RWPE2 (cell line): ENCODE measurements at regions not wholly inside any gene's neighbourhood (a gene's known extent, or its start where the extent isn't known, plus 50 kb on each side); places are given as distances from the start of the nearest gene placed in this dataset.

Experiments used
- ATAC-seq: fragments of 200-7000 bp; cut with Tn5 transposase; 3 replicates; pipeline ENCODE4 v1.9.1; 2021; ENCODE audit warnings: low read depth
- DNase-seq: peaks from one replicate; pipeline ENCODE4 v3.0.0-alpha.2; 2020; ENCODE audit warnings: low spot score
- H3K27ac ChIP-seq: fragments of 450-650 bp; 2 replicates; pipeline ENCODE4 v1.5.1; 2017; ENCODE audit warnings: mild to moderate bottlenecking; ENCODE audit not compliant: poor library complexity, severe bottlenecking
- H3K27me3 ChIP-seq: fragments of 250-450 bp; sonication (Bioruptor Pico); 2 replicates; pipeline ENCODE4 v1.5.1; 2021; ENCODE audit warnings: mild to moderate bottlenecking, moderate library complexity; ENCODE audit not compliant: insufficient read depth, poor library complexity, severe bottlenecking
- H3K36me3 ChIP-seq: fragments of 250-450 bp; sonication (Bioruptor Pico); 2 replicates; pipeline ENCODE4 v1.5.1; 2020; ENCODE audit warnings: low read depth, mild to moderate bottlenecking, moderate library complexity
- H3K4me1 ChIP-seq: fragments of 250-450 bp; sonication (Bioruptor Pico); 2 replicates; pipeline ENCODE4 v1.5.1; 2021; ENCODE audit warnings: mild to moderate bottlenecking, moderate library complexity; ENCODE audit not compliant: insufficient read depth, poor library complexity, severe bottlenecking
- H3K4me3 ChIP-seq: fragments of 250-450 bp; sonication (Bioruptor Pico); 2 replicates; pipeline ENCODE4 v1.5.1; 2021; ENCODE audit warnings: mild to moderate bottlenecking, moderate library complexity; ENCODE audit not compliant: severe bottlenecking
- H3K9me3 ChIP-seq: fragments of 250-450 bp; sonication (Bioruptor Pico); 2 replicates; pipeline ENCODE4 v1.5.1; 2021; ENCODE audit warnings: mild to moderate bottlenecking, moderate library complexity; ENCODE audit not compliant: severe bottlenecking
- CTCF ChIP-seq: fragments of 450-650 bp; IDR thresholded peaks from one replicate; pipeline ENCODE4 v1.5.1; 2017; ENCODE audit warnings: mild to moderate bottlenecking, moderate library complexity; ENCODE audit not compliant: poor library complexity, severe bottlenecking

DNA sequence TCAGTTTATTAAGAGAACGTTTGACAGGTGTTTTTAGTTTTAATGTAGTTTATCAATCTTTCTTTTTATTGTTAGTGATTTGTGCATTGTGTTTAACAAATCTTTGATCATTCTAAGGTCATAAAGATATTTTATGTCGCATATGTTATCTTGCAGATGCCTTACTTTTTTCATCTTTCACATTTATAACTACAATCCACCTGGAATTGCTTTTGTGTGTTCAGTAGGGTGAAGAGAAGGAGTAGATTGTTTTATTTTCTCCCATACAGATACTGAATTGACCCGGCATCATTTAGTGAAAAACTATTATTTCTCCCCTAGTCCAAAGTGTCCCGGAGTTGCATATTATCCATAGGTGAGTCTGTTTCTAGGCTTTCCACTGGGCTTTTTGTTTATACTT is 179.4 kb upstream of the RGMB start:
- Histone ChIP-seq H3K27me3 (no peaks in the 10 kb centered on the region), H3K27ac (no peak overlapping the region), H3K4me1 (no peaks in the 10 kb centered on the region), H3K9me3 (no peaks in the 10 kb centered on the region), H3K36me3 (no peaks in the 10 kb centered on the region), H3K4me3 (no peak overlapping the region)
- no peak for DNase-seq
- no peak for ATAC-seq
- TF ChIP-seq CTCF: no peak

DNA sequence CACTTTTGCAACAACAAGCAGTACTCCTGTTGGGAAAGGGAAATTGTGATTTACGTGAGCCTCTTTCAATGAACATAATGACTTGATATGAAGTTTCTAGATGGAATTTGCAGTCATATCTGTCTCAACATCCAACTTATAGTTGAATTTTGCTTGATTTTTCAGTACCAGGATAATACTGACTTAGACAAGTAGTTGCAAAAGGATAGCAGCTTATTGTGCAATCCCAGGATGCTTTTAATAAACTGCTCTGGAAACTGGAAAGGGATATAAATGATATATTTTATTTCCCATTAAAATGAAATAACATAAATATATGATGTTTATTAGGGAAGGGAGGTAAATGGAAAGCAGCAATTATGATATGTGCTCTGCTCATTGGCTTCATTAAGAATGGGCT is 174.4 kb upstream of the RGMB start:
- H3K36me3 ChIP-seq: no peaks in the 10 kb centered on the region
- ATAC-seq (no peak), DNase-seq (no peak)
- H3K27ac ChIP-seq: no peak overlapping the region
- no peaks in the 10 kb centered on the region for H3K9me3 ChIP-seq
- no peaks in the 10 kb centered on the region for H3K4me1 ChIP-seq
- H3K27me3 ChIP-seq: no peaks in the 10 kb centered on the region
- no peak overlapping the region for H3K4me3 ChIP-seq
- no peak for TF ChIP-seq CTCF

DNA sequence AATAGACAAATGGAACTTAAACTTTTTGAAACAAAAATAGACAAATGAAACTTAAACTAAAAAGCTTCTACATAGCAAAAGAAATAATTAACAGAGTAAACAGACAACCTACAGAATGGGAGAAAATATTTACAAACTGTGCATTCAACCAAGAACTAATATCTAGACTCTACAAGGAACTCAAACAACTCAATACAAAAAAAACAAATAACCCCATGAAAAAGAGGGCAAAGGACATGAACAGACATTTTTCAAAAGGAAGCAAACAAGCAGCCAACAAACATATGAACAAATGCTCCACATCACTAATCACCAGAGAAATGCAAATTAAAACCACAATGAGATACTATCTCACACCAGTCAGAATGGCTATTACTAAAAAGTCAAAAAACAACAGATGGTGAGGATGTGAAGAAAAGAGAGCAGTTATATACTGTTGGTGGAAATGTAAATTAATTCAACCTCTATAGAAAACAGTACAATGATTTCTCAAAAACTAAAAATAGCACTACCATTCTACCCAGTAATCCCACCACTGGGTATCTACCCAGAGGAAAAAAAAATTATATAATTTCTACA is 170.8 kb upstream of the RGMB start:
- DNase-seq: no peak

DNA sequence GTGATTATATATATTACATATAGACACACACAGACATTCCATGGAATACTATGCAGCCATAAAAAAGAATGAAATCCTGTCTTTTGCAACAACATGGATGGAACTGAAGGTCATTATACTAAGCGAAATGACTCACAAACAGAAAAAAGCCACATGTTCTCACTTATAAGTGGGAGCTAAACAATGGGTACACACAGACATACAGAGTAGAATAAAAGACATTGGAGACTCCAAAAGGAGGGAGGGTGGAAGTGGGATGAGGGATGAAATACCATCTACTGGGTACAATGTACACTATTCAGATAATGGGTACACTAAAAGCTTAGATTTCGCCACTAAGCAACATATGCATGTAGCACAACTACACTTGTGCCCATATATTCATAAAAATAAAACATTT is 170.0 kb upstream of the RGMB start:
- Histone ChIP-seq H3K27ac (no peak overlapping the region), H3K9me3 (no peaks in the 10 kb centered on the region), H3K4me3 (no peak overlapping the region), H3K27me3 (no peaks in the 10 kb centered on the region), H3K36me3 (no peaks in the 10 kb centered on the region), H3K4me1 (no peaks in the 10 kb centered on the region)
- DNase-seq (no peak), ATAC-seq (no peak)
- TF ChIP-seq CTCF: no peak

More for the DNA sequence above, 170.8 kb upstream of the RGMB start:
- Histone ChIP-seq H3K9me3 (no peaks in the 10 kb centered on the region), H3K27me3 (no peaks in the 10 kb centered on the region), H3K36me3 (no peaks in the 10 kb centered on the region), H3K4me1 (no peaks in the 10 kb centered on the region), H3K4me3 (no peak overlapping the region), H3K27ac (no peak overlapping the region)
- ATAC-seq: no peak
- TF ChIP-seq CTCF: no peak

GRCh38 chr5:98604301-98604700 is 169.2 kb upstream of the RGMB start:
- H3K27ac ChIP-seq: no peak overlapping the region
- no peak for TF ChIP-seq CTCF

More at GRCh38 chr5:98604301-98604700, 169.2 kb upstream of the RGMB start:
- no peak overlapping the region for H3K4me3 ChIP-seq
- H3K36me3 ChIP-seq: no peaks in the 10 kb centered on the region
- H3K4me1 ChIP-seq: no peaks in the 10 kb centered on the region
- H3K9me3 ChIP-seq: no peaks in the 10 kb centered on the region
- ATAC-seq (no peak), DNase-seq (no peak)
- no peaks in the 10 kb centered on the region for H3K27me3 ChIP-seq
